SK-N-SH (cell line): ENCODE measurements at regions not wholly inside any gene's neighbourhood (a gene's known extent, or its start where the extent isn't known, plus 50 kb on each side); places are given as distances from the start of the nearest gene placed in this dataset.

Experiments used
- CTCF ChIP-seq: fragments of 200-600 bp; sonication (generic); IDR thresholded peaks from 2 replicates; pipeline ENCODE4 v1.6.1; 2017; ENCODE audit warnings: antibody characterized with exemption, mild to moderate bottlenecking, moderate library complexity
- EP300 ChIP-seq, 2 experiments: IDR thresholded peaks; 2 replicates each; pipeline versions ENCODE4 v1.4.0 to v1.6.1; 2012; ENCODE audit warnings: borderline replicate concordance in 1 of 2, low read depth in 1 of 2, low read length in 1 of 2
- FOXM1 ChIP-seq: IDR thresholded peaks from 2 replicates; pipeline ENCODE4 v1.4.0; 2012; ENCODE audit warnings: low read depth, mild to moderate bottlenecking
- GABPA ChIP-seq: IDR thresholded peaks from 2 replicates; pipeline ENCODE4 v1.4.0; 2012; ENCODE audit warnings: low read depth, mild to moderate bottlenecking
- NRF1 ChIP-seq: IDR thresholded peaks from 2 replicates; pipeline ENCODE4 v1.6.1; 2012; ENCODE audit warnings: low read depth, mild to moderate bottlenecking, low read length
- SMC3 ChIP-seq: IDR thresholded peaks from 2 replicates; pipeline ENCODE4 v1.6.1; 2012; ENCODE audit warnings: low read depth, low read length, improper control_type of control experiment
- TAF1 ChIP-seq: IDR thresholded peaks from 2 replicates; pipeline ENCODE4 v1.6.1; 2012; ENCODE audit warnings: low read depth, mild to moderate bottlenecking, low read length, moderate library complexity, borderline replicate concordance
- TF ChIP-seq, protein P1 (sequence below): IDR thresholded peaks from 2 replicates; pipeline ENCODE4 v1.6.1; 2012; ENCODE audit warnings: mild to moderate bottlenecking, low read depth, low read length, moderate library complexity

DNA sequence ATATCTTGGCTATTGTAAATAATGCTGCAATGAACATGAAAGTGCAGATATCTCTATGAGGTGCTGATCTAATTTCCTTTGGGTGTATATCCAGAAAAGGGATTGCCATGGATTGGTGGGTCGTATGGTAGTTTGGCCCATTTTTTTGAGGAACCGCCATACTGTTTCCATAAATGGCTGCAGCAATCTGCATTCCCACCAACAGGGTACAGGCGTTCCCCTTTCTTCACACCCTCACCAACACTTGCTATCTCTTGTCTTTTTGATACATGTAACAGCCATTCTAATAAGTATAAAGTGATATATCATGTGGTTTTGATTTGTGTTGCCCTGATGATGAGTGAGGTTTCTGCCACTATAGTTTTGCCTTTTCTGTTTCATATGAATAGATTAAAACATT, 146.7 kb downstream of the NR2F2 start:
- TF ChIP-seq, protein P1, sequence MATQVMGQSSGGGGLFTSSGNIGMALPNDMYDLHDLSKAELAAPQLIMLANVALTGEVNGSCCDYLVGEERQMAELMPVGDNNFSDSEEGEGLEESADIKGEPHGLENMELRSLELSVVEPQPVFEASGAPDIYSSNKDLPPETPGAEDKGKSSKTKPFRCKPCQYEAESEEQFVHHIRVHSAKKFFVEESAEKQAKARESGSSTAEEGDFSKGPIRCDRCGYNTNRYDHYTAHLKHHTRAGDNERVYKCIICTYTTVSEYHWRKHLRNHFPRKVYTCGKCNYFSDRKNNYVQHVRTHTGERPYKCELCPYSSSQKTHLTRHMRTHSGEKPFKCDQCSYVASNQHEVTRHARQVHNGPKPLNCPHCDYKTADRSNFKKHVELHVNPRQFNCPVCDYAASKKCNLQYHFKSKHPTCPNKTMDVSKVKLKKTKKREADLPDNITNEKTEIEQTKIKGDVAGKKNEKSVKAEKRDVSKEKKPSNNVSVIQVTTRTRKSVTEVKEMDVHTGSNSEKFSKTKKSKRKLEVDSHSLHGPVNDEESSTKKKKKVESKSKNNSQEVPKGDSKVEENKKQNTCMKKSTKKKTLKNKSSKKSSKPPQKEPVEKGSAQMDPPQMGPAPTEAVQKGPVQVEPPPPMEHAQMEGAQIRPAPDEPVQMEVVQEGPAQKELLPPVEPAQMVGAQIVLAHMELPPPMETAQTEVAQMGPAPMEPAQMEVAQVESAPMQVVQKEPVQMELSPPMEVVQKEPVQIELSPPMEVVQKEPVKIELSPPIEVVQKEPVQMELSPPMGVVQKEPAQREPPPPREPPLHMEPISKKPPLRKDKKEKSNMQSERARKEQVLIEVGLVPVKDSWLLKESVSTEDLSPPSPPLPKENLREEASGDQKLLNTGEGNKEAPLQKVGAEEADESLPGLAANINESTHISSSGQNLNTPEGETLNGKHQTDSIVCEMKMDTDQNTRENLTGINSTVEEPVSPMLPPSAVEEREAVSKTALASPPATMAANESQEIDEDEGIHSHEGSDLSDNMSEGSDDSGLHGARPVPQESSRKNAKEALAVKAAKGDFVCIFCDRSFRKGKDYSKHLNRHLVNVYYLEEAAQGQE: no peak
- TF ChIP-seq GABPA: no peak
- TF ChIP-seq TAF1: no peak
- TF ChIP-seq FOXM1: no peak
- no peak for TF ChIP-seq CTCF
- no peak for TF ChIP-seq EP300 (IDR thresholded peaks at IDR 0.05; ENCODE audit: borderline replicate concordance in 1 of 2, low read depth in 1 of 2, low read length in 1 of 2)
- TF ChIP-seq SMC3: no peak
- TF ChIP-seq NRF1: no peak
